PC-3 (cell line): ENCODE measurements at regions not wholly inside any gene's neighbourhood (a gene's known extent, or its start where the extent isn't known, plus 50 kb on each side); places are given as distances from the start of the nearest gene placed in this dataset.

Experiments used
- CTCF ChIP-seq: fragments of 300-600 bp; sonication (generic); conservative IDR thresholded peaks from 2 replicates; pipeline ENCODE4 v1.5.1; 2017; ENCODE audit warnings: antibody characterized with exemption, low read depth, mild to moderate bottlenecking, low read length
- EZH2phosphoT487 ChIP-seq: fragments of 300-600 bp; sonication (generic); IDR thresholded peaks from 2 replicates; pipeline ENCODE4 v1.6.1; 2018; ENCODE audit warnings: mild to moderate bottlenecking, antibody characterized with exemption, low read length, borderline replicate concordance

DNA sequence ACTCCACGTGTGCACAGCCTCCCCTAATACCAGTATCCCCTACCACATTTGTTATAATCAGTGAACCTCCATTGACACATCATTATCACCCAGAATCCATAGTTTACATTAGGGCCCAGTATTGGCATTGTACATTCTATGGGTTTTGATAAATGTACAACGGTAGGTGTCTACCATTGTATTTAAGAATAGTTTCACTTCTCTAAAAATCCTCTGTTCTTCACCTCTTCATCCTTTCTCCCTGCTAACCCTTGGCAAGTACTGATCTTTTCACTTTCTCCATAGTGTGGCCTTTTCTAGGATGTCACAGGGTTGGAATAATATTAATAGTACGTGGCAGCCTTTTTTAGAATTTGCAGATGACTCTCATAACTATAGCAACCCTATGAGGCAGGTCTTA is 353.8 kb downstream of the DDX10 start:
- TF ChIP-seq CTCF: no peak
- TF ChIP-seq EZH2phosphoT487: no peak
